HepG2 (cell line): ENCODE measurements at regions not wholly inside any gene's neighbourhood (a gene's known extent, or its start where the extent isn't known, plus 50 kb on each side); places are given as distances from the start of the nearest gene placed in this dataset.

Source experiments
- POLR2A ChIP-seq, 2 experiments: IDR thresholded peaks; 2 replicates each; pipeline ENCODE4 v1.6.1; 2011; ENCODE audit warnings: low read depth in 2 of 2, low read length in 2 of 2, mild to moderate bottlenecking in 1 of 2, moderate library complexity in 1 of 2; ENCODE audit not compliant: insufficient read depth in 1 of 2
- ZNF788 ChIP-seq: sonication (generic); formaldehyde crosslinking; IDR thresholded peaks from 2 replicates; pipeline ENCODE4 v1.5.0; 2020; ENCODE audit warnings: mild to moderate bottlenecking, missing genetic modification reagents, borderline replicate concordance

DNA sequence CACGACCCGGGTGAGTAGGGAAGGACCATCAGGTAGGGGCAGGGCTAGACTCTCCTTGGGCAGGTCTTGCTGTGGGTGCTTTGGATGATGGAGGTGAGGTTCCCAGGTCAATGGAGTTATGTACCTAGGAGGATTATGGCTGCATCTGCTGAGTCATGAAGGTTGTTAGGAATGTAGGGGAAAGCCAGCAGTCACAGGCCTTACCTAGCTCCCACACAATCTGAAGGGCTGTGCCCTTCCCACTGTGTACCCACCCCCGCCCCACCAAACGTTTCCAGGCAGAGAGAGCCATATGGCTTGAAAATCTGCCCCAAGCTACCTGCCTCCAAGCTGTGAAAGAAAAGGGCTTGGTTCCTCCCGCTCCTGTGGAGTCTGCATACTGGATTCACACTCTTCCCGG lies 573.4 kb upstream of the DPPA4 start:
- TF ChIP-seq ZNF788 (CRISPR knock-in tag) (no peak), POLR2A (IDR thresholded peaks at IDR 0.05; ENCODE audit: insufficient read depth in 1 of 2, low read depth in 2 of 2, low read length in 2 of 2) (no peak)
